NCI-H748 treated with DMSO at 0.1 percent for 48 hours (cell line): ENCODE measurements at regions not wholly inside any gene's neighbourhood (a gene's known extent, or its start where the extent isn't known, plus 50 kb on each side); places are given as distances from the start of the nearest gene placed in this dataset.
"Not testable (repeated sequence)": the region's sequence is repeated elsewhere in the genome, so short reads cannot be mapped to it uniquely, and the experiment has no call there.

Source experiments
- DNase-seq: peaks from one replicate; lab custom pipeline; 2025; lab: John Stamatoyannopoulos, UW

DNA sequence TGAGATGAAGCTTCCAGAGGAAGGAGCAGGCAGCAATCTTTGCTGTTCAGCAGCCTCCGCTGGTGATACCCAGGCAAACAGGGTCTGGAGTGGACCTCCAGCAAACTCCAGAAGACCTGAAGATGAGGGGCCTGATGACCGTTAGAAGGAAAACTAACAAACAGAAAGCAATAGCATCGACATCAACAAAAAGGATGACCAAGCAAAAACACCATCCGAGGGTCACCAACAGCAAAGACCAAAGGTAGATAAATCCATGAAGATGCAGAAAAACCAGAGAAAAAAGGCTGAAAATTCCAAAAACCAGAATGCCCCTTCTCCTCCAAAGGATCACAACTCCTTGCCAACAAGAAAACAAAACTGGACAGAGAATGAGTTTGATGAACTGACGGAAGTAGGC, 235.9 kb upstream of the NSMCE3 start:
- DNase-seq = not testable (repeated sequence)

- DNase-seq = no peak
Measured at GRCh38 chr15:29490747-29491471, 221.3 kb upstream of the NSMCE3 start.

DNA sequence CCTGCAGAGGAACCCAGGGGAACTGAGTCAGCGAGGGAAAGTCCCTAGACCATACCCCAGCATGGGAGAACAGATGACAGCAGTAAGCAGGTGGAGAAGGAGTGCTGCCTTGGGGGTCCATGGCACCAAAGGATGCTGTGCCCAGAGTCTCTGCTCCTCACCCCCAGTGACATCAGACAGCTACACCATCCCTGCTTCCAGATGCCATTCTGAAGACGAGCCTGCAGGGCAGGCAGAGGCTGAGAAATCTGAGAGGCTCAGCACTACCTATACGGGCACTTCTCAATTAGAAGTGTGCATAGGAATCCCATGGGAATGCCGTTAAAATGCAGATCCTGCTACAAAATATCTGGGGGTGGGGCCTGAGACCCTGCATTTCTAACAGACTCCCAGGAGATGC, 211.3 kb upstream of the NSMCE3 start:
- no peak for DNase-seq

- DNase-seq = no peak
Measured at GRCh38 chr15:29480278-29480677, 210.7 kb upstream of the NSMCE3 start.

GRCh38 chr15:29477256-29477655, 207.6 kb upstream of the NSMCE3 start:
- no peak for DNase-seq

GRCh38 chr15:29476503-29477080, 207.0 kb upstream of the NSMCE3 start:
- DNase-seq = no peak

DNA sequence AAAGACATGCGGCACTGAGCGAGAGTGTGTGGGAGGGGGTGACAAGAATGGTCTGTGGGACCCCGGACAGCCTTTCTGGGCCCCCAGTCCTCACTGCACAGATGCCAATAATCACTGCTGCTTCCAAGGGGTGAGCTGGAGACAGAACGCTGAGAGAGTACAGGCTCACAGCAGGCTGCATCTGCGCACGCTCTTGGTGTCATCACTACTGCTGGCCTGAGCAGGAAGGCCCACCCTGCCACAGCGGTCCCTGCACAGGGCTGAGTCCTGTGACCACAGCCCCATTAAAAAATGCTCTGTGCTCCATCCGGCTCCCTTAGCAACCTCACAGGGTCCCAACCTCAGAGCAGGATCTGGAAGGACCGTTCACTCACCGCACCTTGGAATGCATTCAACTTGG, 205.5 kb upstream of the NSMCE3 start:
- DNase-seq = no peak

GRCh38 chr15:29473621-29474105, 204.0 kb upstream of the NSMCE3 start:
- DNase-seq = no peak

DNA sequence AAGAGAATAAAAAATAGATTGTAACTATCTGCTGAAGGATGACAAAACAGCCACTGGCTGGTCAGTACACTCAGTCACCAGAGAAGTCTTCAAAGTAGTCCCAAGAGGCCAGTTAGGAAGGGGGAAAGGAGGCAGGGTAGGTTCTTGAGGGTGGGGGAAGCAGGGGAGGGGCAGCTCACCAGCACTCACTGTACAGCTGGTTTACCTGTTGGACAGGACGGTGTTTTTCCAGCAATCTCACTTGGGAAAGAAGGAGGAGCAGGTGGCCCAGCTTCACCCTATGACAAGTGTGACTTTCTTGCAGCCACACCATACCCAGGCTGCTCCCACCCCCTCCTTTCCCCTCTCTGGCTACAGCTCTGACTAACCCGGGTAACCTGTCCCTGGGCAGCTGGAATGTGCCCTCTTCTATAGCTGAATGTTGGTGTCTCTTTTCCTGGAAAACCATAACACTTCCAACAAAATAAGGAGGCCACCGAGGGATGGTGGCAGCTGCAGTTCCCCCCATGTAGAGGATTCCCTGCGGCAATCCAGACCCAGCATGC, 203.4 kb upstream of the NSMCE3 start:
- no peak for DNase-seq

DNA sequence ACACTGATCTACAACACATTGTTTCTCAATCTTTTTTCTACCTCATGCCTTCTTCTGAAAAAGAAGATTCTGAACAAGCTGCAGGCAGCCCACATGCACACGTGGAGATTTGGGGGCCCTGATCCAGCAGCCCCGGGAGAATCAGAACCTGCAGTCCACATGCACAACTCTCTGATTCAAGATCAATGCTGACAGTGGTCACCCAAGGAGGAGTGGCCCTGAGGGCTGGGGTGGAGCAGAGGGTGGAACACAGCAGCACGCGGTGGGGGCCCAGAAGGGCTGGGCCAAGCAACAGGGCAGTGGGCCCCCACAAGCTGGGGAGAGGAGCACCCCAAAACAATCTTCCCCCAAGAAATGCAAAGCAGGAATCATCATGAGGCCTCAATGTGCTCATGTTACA, 202.1 kb upstream of the NSMCE3 start:
- DNase-seq = no peak

GRCh38 chr15:29471306-29471705, 201.7 kb upstream of the NSMCE3 start:
- DNase-seq = no peak

GRCh38 chr15:29470794-29471193, 201.2 kb upstream of the NSMCE3 start:
- no peak for DNase-seq

- DNase-seq = no peak
Measured at GRCh38 chr15:29470311-29470710, 200.7 kb upstream of the NSMCE3 start.

- no peak for DNase-seq
Measured at GRCh38 chr15:29468899-29469298, 199.3 kb upstream of the NSMCE3 start.

DNA sequence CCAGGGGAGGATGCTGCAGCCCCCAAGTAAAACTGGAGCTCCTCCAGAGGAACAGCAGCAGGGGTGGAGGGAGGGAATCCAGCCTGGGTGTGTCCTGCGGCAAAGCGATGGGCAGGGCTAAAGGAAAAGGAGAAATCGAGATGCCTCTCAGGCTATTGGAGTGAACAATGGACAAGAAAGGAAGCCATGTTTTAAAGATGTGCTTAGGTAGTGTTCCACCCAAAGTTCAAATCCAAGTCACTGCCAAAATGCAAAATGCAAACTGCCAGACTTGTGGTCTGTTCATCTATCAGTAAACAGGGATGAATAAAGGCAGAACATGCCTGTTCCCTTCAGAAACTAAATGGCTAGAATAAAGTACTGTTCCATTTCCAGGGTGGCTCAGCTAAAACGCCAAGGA, 197.5 kb upstream of the NSMCE3 start:
- no peak for DNase-seq

DNA sequence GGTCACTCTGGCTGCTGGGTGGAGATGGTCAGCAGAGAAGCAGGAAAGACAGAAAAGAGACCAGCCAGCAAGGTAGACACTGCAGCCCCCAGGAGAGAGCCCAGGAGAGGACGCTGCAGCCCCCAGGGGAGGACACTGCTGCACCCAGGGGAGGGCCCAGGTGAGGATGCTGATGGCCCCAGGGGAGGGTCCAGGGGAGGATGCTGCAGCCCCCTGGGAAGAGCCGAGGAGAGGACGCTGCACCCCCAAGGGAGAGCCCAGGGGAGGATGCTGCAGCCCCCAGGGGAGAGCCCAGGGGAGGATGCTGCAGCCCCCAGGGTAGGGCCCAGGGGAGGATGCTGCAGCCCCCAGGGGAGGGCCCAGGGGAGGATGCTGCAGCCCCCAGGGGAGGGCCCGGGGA, 196.7 kb upstream of the NSMCE3 start:
- no peak for DNase-seq

DNA sequence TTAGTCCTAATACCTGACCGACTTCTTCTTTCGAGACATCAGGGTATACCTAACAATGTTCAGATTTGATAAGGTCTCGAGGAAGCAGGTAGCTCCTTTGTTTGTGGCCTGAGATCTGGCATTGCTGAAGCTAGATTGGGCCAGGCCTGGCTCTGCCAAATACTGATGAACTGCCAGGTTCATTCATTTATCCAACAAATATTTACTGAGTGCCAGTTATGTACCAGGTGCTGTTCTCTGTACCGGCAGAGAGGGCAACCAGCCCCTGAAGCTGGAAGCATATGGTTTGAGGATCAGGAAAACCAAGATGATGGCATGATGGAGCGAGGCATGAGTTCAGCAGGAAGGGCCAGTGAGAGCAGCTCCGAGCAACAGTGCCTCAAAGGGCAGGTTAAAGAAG, 196.2 kb upstream of the NSMCE3 start:
- DNase-seq = no peak

DNA sequence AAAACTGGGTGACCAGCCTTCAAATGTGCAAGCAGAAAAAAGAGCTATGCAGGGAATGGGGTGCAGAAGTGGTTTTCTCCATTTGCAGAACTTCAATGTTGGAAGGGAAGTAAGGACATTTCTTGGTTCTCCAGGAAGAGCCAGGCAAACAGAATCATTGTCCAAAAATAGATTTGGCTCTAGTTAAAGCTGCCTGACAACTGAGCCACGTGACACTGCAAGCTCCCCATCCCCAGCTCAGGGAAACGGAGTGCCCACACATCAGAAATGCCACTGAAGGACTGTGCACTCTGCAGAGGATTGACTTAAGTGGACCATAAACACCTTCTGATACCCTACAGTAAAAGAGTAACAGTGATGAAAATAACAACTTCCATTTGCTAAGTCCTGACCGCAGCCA, 195.6 kb upstream of the NSMCE3 start:
- DNase-seq = no peak

DNA sequence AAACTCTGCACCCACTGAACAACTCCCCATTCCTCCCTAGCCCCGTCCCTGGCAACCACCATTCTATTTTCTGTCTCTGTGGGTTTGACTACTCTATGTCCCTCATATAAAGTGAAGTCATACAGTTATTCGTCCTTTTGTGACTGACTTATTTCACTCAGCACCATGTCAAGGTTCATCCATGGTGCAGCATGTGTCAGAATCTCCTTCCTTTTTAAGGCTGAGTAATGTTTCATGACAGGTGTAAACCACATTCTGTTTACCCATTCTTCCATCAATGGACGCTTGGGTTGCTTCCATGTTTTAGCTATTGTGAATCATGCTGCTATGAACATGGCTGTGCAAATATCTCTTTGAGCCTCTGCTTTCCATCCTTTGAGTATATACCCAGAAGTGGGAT, 192.3 kb upstream of the NSMCE3 start:
- no peak for DNase-seq

GRCh38 chr15:29458361-29458760, 188.7 kb upstream of the NSMCE3 start:
- DNase-seq = no peak

- no peak for DNase-seq
Measured at GRCh38 chr15:29457729-29458128, 188.1 kb upstream of the NSMCE3 start.

DNA sequence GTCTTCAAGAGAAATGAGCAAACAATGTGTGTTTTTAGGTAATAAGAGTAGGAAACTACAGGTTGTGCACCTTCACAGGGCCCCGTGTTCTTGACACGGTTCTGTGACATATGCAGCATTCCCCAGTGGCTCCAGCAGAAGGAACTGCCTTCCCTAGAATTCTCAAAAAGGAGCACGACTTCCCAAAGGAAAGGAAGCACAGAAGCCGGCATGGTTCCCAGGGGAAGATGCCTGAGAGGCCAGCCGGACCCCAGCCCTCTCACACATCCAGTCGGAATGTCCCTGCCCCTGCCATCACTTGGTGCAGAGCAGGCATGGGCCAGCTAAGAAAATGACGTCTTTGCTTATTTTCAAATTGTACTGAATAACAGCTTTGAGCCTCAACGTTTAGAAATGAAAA, 187.3 kb upstream of the NSMCE3 start:
- DNase-seq = no peak

- DNase-seq = no peak
Measured at GRCh38 chr15:29456255-29456654, 186.6 kb upstream of the NSMCE3 start.

DNA sequence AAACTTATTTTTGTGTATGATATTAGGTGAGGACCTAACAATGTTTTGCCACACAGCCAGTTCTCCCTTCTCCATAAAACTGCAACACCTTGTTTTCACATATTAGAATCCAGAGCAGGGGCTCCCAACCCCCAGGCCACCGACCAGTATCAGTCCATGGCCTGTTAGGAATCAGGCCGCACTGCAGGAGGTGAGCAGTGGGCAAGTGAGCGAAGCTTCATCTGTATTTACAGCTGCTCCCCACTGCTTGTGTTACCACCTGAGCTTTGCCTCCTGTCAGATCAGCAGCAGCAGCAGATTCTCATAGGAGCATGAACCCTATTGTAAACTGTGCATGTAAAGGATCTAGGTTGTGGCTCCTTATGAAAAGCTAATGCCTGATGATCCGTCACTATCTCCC, 185.9 kb upstream of the NSMCE3 start:
- DNase-seq = no peak
